22Rv1 (cell line): ENCODE measurements at regions not wholly inside any gene's neighbourhood (a gene's known extent, or its start where the extent isn't known, plus 50 kb on each side); places are given as distances from the start of the nearest gene placed in this dataset.

ENCODE experiments used
- H3K27ac ChIP-seq: fragments of 450-650 bp; 2 replicates; pipeline ENCODE4 v1.5.1; 2017
- CTCF ChIP-seq: fragments of 450-650 bp; IDR thresholded peaks from 2 replicates; pipeline ENCODE4 v1.5.1; 2017; ENCODE audit warnings: mild to moderate bottlenecking
- ZFX ChIP-seq: fragments of 450-650 bp; IDR thresholded peaks from 2 replicates; pipeline ENCODE4 v1.6.1; 2017; ENCODE audit warnings: antibody characterized with exemption, borderline replicate concordance

GRCh38 chr21:27380303-27380702 lies 413.4 kb upstream of the ADAMTS5 start:
- TF ChIP-seq ZFX, result no peak
- TF ChIP-seq CTCF, result no peak

GRCh38 chr21:27379354-27379753 lies 412.5 kb upstream of the ADAMTS5 start:
- TF ChIP-seq CTCF, result no peak
- no peak for TF ChIP-seq ZFX
- H3K27ac ChIP-seq, result no peak overlapping the region

More at GRCh38 chr21:27380303-27380702, 413.4 kb upstream of the ADAMTS5 start:
- no peak overlapping the region for H3K27ac ChIP-seq

- no peak overlapping the region for H3K27ac ChIP-seq
- TF ChIP-seq CTCF, result no peak
- TF ChIP-seq ZFX, result no peak
These were observed 405.5 kb upstream of the ADAMTS5 start for GRCh38 chr21:27372381-27372780.

DNA sequence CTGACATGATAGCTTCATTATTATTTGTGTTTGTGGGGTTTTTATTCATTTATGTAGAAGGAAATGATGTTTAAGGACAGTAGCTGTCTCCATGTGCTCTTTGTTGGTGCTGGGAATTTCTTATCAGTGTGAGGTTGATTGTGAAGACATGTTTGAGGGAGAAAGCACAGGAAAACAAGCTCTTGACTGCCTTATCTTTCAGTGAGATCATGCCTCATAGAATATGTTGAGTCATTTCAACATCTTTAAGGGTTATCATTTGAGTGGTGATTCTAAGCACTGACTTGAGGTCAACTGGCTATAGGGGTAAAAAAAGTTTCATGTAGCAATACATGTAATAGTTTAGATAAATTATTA lies 405.1 kb upstream of the ADAMTS5 start:
- no peak for TF ChIP-seq CTCF
- no peak for TF ChIP-seq ZFX

DNA sequence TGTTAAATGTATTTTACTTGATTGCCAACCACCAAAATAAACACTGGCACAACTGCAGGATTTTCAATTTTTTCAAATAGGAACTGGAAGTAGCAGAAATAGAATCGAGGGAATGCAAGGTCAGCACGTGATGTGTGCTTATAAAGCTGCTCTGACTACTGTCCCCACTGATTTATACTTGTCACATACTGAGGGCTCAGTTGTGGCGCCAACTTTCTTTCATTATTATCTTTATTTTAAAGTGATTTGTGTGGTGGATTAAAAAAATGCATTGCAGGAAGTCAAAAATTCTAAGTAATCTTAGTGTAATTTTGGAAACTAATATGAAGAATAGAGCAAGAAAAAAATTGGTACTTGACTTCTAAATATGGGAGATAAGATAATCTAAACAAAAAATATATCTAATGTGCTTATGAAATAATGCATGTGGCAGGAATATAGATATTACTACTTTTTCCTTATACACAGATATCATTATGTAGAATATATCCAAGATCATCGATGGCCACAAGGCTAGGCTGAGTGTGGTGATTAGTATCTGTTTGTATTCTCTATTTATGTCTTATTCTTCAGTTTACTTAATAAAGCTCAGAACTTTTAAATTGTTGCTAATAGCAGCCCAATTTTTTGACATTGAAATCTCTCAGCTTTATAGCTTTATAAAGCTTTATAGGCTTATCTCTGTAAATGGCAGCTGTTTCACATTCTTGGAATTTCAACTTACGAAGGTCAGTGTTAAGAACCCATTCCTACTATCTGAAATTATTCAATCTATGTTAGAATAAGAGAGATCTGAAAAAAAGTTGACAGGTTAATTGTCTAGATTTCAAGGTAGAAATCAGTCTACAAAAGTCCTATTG lies 404.5 kb upstream of the ADAMTS5 start:
- H3K27ac ChIP-seq, result no peak overlapping the region
- no peak for TF ChIP-seq CTCF
- TF ChIP-seq ZFX, result no peak

More for the DNA sequence above, 405.1 kb upstream of the ADAMTS5 start:
- H3K27ac ChIP-seq, result no peak overlapping the region

- TF ChIP-seq ZFX, result no peak
- no peak for TF ChIP-seq CTCF
- H3K27ac ChIP-seq, result no peak overlapping the region
These were observed 403.2 kb upstream of the ADAMTS5 start for GRCh38 chr21:27369978-27370571.

GRCh38 chr21:27369234-27369633 lies 402.3 kb upstream of the ADAMTS5 start:
- no peak overlapping the region for H3K27ac ChIP-seq

More at GRCh38 chr21:27369234-27369633, 402.3 kb upstream of the ADAMTS5 start:
- TF ChIP-seq CTCF (no peak), ZFX (no peak)
